ENCODE measurements at regions not wholly inside any gene's neighbourhood (a gene's known extent, or its start where the extent isn't known, plus 50 kb on each side); places are given as distances from the start of the nearest gene placed in this dataset.

GRCh38 chr7:19269301-19269700 is 124.1 kb upstream of the FERD3L start:
- Histone ChIP-seq H3K4me1 (ENCODE audit: control insufficient read depth in 1 of 2, insufficient read depth in 2 of 2, low read depth in 1 of 2, low read length in 1 of 2) (no peaks in the 10 kb centered on the region; a peak in 1 of 4 replicates), H3K9ac (no peak overlapping the region), H3K9me2 (0 out of 2 replicates have a peak, but pooled peaks cover 4% of the 10 kb centered on the region), H3K4me3 (ENCODE audit: low read depth in 2 of 2, low read length in 1 of 2) (no peak overlapping the region), H3K27ac (ENCODE audit: low read depth in 2 of 2, low read length in 1 of 2) (no peak overlapping the region), H3K9me3 (no peaks in the 10 kb centered on the region), H3K27me3 (ENCODE audit: insufficient read depth) (peaks cover 4% of the 10 kb centered on the region), H3K79me2 (ENCODE audit: insufficient read depth) (no peaks in the 10 kb centered on the region), H3K4me2 (no peak overlapping the region), H3F3A (replicated peaks; ENCODE audit: insufficient read depth) (no peaks in the 10 kb centered on the region), H4K20me1 (ENCODE audit: insufficient read depth) (no peaks in the 10 kb centered on the region), H3K36me3 (replicated peaks in 1 of 2; ENCODE audit: control insufficient read depth in 1 of 2, insufficient read depth in 2 of 2, low read length in 1 of 2) (no peaks in the 10 kb centered on the region), H2AFZ (ENCODE audit: low read depth) (no peak overlapping the region)
- CTCF ChIA-PET = interaction anchor here (1.6 kb wide), 1 partner anchor 147 kb away, joined by 7 read pairs; no protein-coding TSS in a partner anchor
- TF ChIP-seq GABPA (IDR thresholded peaks at IDR 0.05; ENCODE audit: low read depth) (no peak), FOXJ3 (CRISPR knock-in tag; IDR thresholded peaks at IDR 0.05) (no peak), EP300 (IDR thresholded peaks at IDR 0.05; ENCODE audit: borderline replicate concordance in 1 of 2, low read depth in 1 of 2, low read length in 1 of 2) (no peak), SIN3A (IDR thresholded peaks at IDR 0.05; ENCODE audit: borderline replicate concordance, low read depth, low read length) (no peak), CTCF (IDR thresholded peaks at IDR 0.05) (no peak), RXRA (IDR thresholded peaks at IDR 0.05; ENCODE audit: borderline replicate concordance, low read depth) (no peak), IRF3 (IDR thresholded peaks at IDR 0.05; ENCODE audit: low read depth, low read length) (no peak), RAD21 (IDR thresholded peaks at IDR 0.05; ENCODE audit: low read length) (no peak), MAX (IDR thresholded peaks at IDR 0.05; ENCODE audit: low read depth) (no peak), RFX5 (IDR thresholded peaks at IDR 0.05; ENCODE audit: low read length) (no peak), FOSL2 (IDR thresholded peaks at IDR 0.05; ENCODE audit: borderline replicate concordance, low read depth) (no peak), PBX3 (IDR thresholded peaks at IDR 0.05) (no peak), EZH2phosphoT487 (IDR thresholded peaks at IDR 0.05; ENCODE audit: borderline replicate concordance, low read depth) (no peak)
- no peak for DNase-seq
- POLR2A ChIA-PET = no interaction called here

- Histone ChIP-seq H3K27me3 (ENCODE audit: insufficient read depth) (peaks cover 4% of the 10 kb centered on the region), H4K20me1 (ENCODE audit: insufficient read depth) (no peaks in the 10 kb centered on the region), H3F3A (replicated peaks; ENCODE audit: insufficient read depth) (no peaks in the 10 kb centered on the region), H3K36me3 (replicated peaks in 1 of 2; ENCODE audit: control insufficient read depth in 1 of 2, insufficient read depth in 2 of 2, low read length in 1 of 2) (no peaks in the 10 kb centered on the region), H3K4me3 (ENCODE audit: low read depth in 2 of 2, low read length in 1 of 2) (no peak overlapping the region), H3K9me2 (0 out of 2 replicates have a peak, but pooled peaks cover 4% of the 10 kb centered on the region), H3K27ac (ENCODE audit: low read depth in 2 of 2, low read length in 1 of 2) (no peak overlapping the region), H3K9ac (no peak overlapping the region), H3K4me1 (ENCODE audit: control insufficient read depth in 1 of 2, insufficient read depth in 2 of 2, low read depth in 1 of 2, low read length in 1 of 2) (no peaks in the 10 kb centered on the region; a peak in 1 of 4 replicates), H3K4me2 (no peak overlapping the region), H3K79me2 (ENCODE audit: insufficient read depth) (no peaks in the 10 kb centered on the region), H3K9me3 (no peaks in the 10 kb centered on the region), H2AFZ (ENCODE audit: low read depth) (no peak overlapping the region)
- DNase-seq = no peak
- 2% methylated on average over 2 of the region's 2 CpGs for WGBS (ENCODE audit: low lambda C conversion rate)
- ChIA-PET CTCF (no interaction called here), POLR2A (no interaction called here)
- no peak for TF ChIP-seq MXI1 (IDR thresholded peaks at IDR 0.05; ENCODE audit: low read depth, low read length)
- TF ChIP-seq ZBTB33 (IDR thresholded peaks at IDR 0.05; ENCODE audit: borderline replicate concordance, low read depth) = no peak
- no peak for TF ChIP-seq CHD2 (IDR thresholded peaks at IDR 0.05; ENCODE audit: low read length, partially characterized antibody)
- no peak for TF ChIP-seq FOXM1 (IDR thresholded peaks at IDR 0.05; ENCODE audit: low read depth)
- TF ChIP-seq RFX5 (IDR thresholded peaks at IDR 0.05; ENCODE audit: low read length) = no peak
- no peak for TF ChIP-seq GATA2 (CRISPR knock-in tag; IDR thresholded peaks at IDR 0.05)
- TF ChIP-seq MEF2A (IDR thresholded peaks at IDR 0.05; ENCODE audit: borderline replicate concordance, low read depth) = no peak
- no peak for TF ChIP-seq FOSL2 (IDR thresholded peaks at IDR 0.05; ENCODE audit: borderline replicate concordance, low read depth)
- TF ChIP-seq SMC3 (IDR thresholded peaks at IDR 0.05; ENCODE audit: low read depth, low read length) = no peak
- no peak for TF ChIP-seq SIN3A (IDR thresholded peaks at IDR 0.05; ENCODE audit: borderline replicate concordance, low read depth, low read length)
- TF ChIP-seq NFIC (IDR thresholded peaks at IDR 0.05; ENCODE audit: borderline replicate concordance) = no peak
- TF ChIP-seq RXRA (IDR thresholded peaks at IDR 0.05; ENCODE audit: borderline replicate concordance, low read depth) = no peak
- no peak for TF ChIP-seq MAX (IDR thresholded peaks at IDR 0.05; ENCODE audit: low read depth)
- TF ChIP-seq ELF1 (IDR thresholded peaks at IDR 0.05) = no peak
- TF ChIP-seq YY1 (IDR thresholded peaks at IDR 0.05; ENCODE audit: low read depth) = no peak
These were observed 123.5 kb upstream of the FERD3L start for GRCh38 chr7:19268737-19269136.
